ENCODE measurements at regions not wholly inside any gene's neighbourhood (a gene's known extent, or its start where the extent isn't known, plus 50 kb on each side); places are given as distances from the start of the nearest gene placed in this dataset.

GRCh38 chr11:31956310-31956709 is 134.6 kb upstream of the RCN1 start:
- TF ChIP-seq CTCF (conservative IDR thresholded peaks at IDR 0.05; ENCODE audit: low read length) (no peak), EZH2phosphoT487 (IDR thresholded peaks at IDR 0.05; ENCODE audit: borderline replicate concordance, low read depth, low read length) (no peak)
